ENCODE measurements at regions not wholly inside any gene's neighbourhood (a gene's known extent, or its start where the extent isn't known, plus 50 kb on each side); places are given as distances from the start of the nearest gene placed in this dataset.

DNA sequence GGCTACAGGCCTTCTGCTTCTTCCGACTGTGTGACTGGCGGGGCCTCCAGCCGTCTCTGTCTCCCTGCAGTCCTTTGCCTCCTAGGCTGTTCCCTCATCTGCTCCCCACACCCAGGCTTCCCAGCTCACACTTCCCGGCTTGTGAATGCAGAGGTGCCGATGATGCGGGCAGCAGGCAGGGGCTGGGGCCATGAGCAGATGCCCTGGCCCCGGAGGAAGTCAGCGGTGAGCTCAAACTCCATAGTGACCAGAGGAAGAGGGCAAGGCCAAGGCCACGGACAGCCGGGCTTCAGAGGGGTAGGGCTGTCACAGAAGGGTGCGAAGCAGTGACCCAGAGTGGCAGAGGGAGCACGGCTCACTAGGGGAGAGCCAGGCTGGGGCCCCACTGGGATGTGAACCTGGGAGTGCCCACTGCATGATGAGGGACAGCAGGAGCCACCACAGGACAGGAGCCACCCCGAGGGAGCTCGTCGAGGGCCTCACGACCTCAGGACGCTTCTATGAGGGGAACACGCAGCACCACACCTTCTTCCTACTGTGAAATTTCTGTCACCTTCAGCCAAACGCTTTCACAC lies 515.9 kb downstream of the EIPR1 start:
- H3K9me3 ChIP-seq: no peaks in the 10 kb centered on the region
- no peak for DNase-seq

DNA sequence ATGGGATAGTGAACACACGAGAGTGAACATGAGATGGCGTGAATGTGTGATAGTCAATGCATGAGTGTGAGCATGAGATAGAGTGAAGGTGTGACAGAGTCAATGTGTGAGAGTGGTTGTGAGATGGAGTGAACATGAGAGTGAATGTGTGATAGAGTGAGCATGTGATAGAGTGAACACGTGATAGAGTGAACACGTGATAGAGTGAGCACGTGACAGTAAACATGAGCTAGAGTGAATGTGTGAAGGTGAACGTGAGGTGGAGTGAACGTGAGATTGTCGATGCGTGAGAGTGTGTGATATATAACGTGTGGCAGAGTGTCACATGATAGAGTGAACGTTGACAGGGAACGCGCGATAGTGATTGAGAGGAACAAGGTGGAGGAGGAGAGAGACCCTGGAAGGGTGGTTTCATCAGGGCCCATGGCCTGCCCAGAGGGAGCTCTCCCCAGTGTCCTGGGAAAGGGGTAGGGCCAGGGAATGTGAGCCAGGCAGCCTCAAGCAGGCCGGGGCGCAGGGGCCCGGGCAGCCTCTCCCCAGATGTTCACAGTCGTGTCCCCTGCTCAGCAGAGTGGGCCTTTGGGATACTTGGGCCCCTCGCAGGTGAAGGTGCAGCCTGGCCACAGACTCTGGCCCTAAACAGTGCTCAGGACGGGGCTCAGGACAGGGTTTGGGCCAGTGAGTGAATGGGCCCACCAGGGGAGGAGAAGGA lies 516.9 kb downstream of the EIPR1 start:
- DNase-seq: no peak
- H3K36me3 ChIP-seq: no peaks in the 10 kb centered on the region
- no peaks in the 10 kb centered on the region for H3K27me3 ChIP-seq
- TF ChIP-seq, protein P1, sequence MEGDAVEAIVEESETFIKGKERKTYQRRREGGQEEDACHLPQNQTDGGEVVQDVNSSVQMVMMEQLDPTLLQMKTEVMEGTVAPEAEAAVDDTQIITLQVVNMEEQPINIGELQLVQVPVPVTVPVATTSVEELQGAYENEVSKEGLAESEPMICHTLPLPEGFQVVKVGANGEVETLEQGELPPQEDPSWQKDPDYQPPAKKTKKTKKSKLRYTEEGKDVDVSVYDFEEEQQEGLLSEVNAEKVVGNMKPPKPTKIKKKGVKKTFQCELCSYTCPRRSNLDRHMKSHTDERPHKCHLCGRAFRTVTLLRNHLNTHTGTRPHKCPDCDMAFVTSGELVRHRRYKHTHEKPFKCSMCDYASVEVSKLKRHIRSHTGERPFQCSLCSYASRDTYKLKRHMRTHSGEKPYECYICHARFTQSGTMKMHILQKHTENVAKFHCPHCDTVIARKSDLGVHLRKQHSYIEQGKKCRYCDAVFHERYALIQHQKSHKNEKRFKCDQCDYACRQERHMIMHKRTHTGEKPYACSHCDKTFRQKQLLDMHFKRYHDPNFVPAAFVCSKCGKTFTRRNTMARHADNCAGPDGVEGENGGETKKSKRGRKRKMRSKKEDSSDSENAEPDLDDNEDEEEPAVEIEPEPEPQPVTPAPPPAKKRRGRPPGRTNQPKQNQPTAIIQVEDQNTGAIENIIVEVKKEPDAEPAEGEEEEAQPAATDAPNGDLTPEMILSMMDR (IDR thresholded peaks at IDR 0.05; ENCODE audit: low read depth, low read length): no peak
- no peaks in the 10 kb centered on the region for H3K9me3 ChIP-seq
- no peak overlapping the region for H3K4me3 ChIP-seq (ENCODE audit: low read depth, low read length)
- H3K4me1 ChIP-seq: no peaks in the 10 kb centered on the region

More for the DNA sequence above, 515.9 kb downstream of the EIPR1 start:
- Histone ChIP-seq H3K36me3 (no peaks in the 10 kb centered on the region), H3K27me3 (no peaks in the 10 kb centered on the region), H3K4me3 (ENCODE audit: low read depth, low read length) (no peak overlapping the region), H3K4me1 (no peaks in the 10 kb centered on the region)
- TF ChIP-seq, protein P1 (IDR thresholded peaks at IDR 0.05; ENCODE audit: low read depth, low read length): no peak

DNA sequence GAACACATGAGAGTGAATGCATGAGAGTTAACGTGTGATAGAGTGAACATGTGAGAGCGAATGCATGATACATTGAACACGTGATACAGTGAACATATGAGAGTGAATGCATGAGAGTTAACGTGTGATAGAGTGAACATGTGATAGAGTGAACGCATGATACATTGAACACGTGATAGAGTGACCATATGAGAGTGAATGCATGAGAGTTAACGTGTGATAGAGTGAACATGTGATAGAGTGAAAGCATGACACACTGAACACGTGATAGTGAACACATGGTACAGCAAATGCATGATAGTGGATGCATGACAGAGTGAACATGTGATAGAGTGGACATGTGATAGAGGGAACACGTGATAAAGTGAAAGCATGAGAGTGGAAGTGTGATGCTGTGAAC lies 517.9 kb downstream of the EIPR1 start:
- no peaks in the 10 kb centered on the region for H3K9me3 ChIP-seq
- H3K4me3 ChIP-seq (ENCODE audit: low read depth, low read length): no peak overlapping the region
- no peaks in the 10 kb centered on the region for H3K4me1 ChIP-seq
- no peak for DNase-seq
- H3K27me3 ChIP-seq: no peaks in the 10 kb centered on the region
- TF ChIP-seq, protein P1 (IDR thresholded peaks at IDR 0.05; ENCODE audit: low read depth, low read length): no peak
- no peaks in the 10 kb centered on the region for H3K36me3 ChIP-seq

DNA sequence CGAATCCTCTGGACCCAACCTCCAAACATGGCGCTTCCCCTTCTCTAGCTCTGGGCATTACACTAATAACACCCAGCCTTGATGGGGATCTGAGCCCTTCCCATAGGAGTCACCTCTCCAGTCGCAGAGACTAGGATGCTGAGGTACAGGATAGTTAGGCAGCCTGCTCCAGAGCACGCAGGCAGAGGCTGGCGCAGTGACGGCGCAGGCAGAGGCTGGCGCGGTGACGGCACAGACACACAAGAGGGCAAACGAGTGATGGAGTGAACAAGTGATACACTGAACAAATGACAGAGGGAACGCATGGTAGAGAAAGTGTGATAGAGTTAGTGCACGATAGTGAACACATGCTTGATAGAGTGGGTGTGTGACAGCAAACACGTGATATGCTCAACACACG lies 518.5 kb downstream of the EIPR1 start:
- DNase-seq: no peak
- H3K4me3 ChIP-seq (ENCODE audit: low read depth, low read length): no peak overlapping the region
- TF ChIP-seq, protein P1 (IDR thresholded peaks at IDR 0.05; ENCODE audit: low read depth, low read length): no peak
- H3K36me3 ChIP-seq: no peaks in the 10 kb centered on the region
- no peaks in the 10 kb centered on the region for H3K9me3 ChIP-seq
- H3K4me1 ChIP-seq: no peaks in the 10 kb centered on the region
- H3K27me3 ChIP-seq: no peaks in the 10 kb centered on the region

DNA sequence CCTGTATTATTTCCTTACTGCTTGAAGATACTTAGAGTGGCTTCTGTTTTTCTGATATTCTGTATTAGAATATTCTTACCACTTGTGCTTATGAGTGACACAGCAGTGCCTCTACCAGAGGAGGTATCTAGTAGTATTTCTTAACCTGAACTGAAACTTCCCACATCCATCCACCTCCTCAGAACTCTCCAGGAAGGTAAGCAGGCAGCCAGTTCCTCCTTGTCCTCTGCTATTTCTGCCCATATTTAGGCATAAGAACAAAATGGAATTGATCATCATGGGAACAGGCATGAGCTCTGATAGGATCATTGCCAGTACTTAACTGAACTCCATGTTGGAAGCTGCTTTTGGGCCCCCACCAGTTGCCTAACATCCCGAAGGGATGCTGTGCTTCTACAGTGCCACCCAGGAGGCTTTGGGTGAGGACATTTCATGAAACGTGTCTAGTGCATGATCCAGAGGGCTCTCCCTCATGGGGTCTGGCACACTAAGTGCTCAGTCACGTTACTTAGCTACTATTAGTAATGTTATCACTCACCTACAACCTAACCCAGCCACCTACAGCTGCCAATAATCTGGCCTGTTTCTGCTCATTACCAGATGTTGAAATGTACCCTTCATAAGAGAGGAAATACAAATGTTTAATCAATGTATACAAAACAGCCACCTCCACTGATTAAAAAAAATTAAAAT lies 520.7 kb downstream of the EIPR1 start:
- Histone ChIP-seq H3K9me3 (no peaks in the 10 kb centered on the region), H3K27me3 (no peaks in the 10 kb centered on the region), H3K4me1 (no peaks in the 10 kb centered on the region), H3K36me3 (no peaks in the 10 kb centered on the region), H3K4me3 (ENCODE audit: low read depth, low read length) (no peak overlapping the region)
- TF ChIP-seq, protein P1 (IDR thresholded peaks at IDR 0.05; ENCODE audit: low read depth, low read length): no peak
- no peak for DNase-seq

DNA sequence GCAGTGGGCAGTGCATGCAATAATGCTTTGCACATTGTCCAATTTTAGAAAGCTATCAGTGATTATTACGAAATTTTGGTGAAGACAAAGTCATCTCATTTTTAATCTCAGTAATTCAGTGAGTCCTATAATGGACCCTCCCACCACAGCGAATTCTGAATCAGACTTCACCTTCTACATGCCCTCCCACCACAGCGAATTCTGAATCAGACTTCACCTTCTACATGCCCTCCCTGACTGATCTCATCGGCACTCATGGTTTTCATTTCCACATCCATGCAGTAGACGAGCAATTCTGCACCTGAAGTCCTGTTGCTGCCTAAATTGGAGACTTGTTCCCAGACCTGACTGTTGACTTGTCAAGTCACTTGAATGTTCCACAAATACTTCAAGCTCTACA lies 522.3 kb downstream of the EIPR1 start:
- no peak for DNase-seq
- no peaks in the 10 kb centered on the region for H3K36me3 ChIP-seq
- TF ChIP-seq, protein P1 (IDR thresholded peaks at IDR 0.05; ENCODE audit: low read depth, low read length): no peak
- H3K4me3 ChIP-seq (ENCODE audit: low read depth, low read length): no peak overlapping the region
- H3K4me1 ChIP-seq: no peaks in the 10 kb centered on the region
- H3K9me3 ChIP-seq: no peaks in the 10 kb centered on the region
- no peaks in the 10 kb centered on the region for H3K27me3 ChIP-seq

Data from BE2C (cell line).